Muscle of arm (tissue), 1 donor: ENCODE measurements at regions not wholly inside any gene's neighbourhood (a gene's known extent, or its start where the extent isn't known, plus 50 kb on each side); places are given as distances from the start of the nearest gene placed in this dataset.
"Not testable (repeated sequence)": the region's sequence is repeated elsewhere in the genome, so short reads cannot be mapped to it uniquely, and the experiment has no call there.

ENCODE experiments used
- DNase-seq: peaks from one replicate; pipeline ENCODE4 v3.0.0-alpha.2; 2013

DNA sequence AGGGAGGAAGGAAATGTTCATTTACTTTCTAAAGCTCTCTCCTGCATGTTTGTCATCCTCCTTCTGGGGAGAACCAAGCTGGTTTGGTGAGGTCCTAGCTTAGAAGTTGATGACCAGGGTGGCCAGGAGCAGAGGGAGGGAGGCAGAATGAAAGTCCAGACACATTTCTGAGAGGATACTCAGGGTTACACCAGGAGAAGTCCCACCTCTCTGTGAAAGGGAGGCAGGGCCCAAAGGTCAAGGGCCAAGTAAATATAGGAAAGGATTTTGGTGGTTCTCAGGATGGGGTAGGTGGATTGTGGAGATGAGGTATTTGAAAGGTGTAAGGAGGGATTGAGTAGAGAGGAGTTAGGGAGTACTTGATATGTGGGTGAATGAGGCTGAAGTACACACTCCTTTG lies 58.0 kb upstream of the FBXO11 start:
- no peak for DNase-seq

DNA sequence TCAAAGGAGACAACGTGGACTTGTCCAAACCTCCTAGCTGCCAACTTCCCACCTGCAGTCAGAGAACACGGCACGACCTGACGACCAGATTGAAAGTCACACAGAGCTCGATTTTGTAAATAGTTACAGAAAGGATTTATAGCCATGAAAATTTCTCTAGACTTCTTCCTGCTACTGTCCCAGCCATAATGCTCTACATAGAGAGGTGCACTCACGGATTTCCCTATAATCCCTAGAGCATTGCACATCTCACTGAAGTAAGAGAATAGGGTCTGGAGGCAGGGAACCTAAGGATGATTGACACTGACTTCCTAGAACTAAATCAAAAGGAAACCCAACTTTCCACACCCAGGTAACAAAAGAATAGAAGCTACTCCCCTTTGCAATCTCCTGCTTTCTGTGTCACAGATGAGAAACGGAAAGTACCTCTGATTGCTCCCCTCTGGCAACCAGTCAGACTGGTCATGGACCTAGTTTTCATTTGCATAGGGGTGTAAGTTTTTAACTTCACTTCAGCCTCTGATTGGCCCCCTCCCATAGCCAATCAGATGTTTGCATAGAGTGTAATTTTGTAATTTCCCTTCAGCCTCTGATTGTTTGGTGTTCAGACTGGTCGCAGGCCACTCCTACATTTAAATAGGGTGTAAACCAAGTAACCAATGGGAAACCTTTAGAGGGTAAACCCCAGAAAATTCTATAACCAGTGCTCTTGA lies 58.6 kb upstream of the FBXO11 start:
- no peak for DNase-seq

DNA sequence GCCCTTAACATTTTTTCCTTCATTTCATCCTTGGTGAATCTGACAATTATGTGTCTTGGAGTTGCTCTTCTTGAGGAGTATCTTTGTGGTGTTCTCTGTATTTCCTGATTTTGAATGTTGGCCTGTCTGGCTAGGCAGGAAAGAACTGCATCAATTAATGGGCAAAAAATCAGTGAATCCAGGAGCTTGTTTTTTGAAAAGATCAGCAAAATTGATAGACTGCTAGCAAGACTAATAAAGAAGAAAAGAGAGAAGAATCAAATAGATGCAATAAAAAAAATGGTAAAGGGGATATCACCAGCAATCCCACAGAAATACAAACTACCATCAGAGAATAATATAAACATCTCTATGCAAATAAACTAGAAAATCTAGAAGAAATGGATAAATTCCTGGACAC lies 70.4 kb upstream of the FBXO11 start:
- not testable (repeated sequence) for DNase-seq

DNA sequence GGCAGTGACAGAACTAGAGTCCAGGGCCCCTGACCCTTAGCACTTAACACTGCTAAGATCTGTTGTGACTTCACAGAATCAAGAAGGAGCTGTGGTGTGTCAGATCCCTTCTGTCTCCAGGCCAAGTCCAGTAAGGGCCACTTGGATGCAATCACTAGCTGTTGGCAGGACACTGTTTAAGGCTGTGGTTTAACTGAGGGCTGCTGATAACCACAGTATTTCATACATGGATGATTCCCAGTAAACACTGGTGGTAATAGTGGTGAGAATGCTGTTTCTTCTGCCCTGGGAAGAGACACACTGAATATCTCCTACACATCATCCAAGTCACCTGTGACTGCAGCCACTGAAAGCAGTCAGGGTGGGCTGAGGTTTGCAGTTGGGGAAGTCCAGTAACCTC lies 77.7 kb upstream of the FBXO11 start:
- no peak for DNase-seq

DNA sequence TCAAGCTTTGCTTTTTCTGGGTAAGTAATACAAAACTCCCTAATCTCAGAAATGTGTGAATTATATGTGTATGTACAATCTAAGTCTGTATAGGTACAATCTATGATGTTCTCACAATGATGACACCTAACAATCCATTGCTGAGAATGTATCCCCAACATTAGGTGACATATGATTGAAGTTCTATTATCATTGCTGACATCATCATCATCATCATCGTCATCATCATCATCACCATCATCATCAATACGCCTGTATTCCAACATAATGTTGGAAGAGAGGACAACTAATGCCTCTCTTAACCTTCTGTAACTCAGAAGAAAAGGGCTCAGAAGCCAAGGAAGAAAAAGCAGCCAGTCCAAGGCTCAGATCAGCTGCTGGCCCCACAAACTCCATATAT lies 84.2 kb upstream of the FBXO11 start:
- no peak for DNase-seq

DNA sequence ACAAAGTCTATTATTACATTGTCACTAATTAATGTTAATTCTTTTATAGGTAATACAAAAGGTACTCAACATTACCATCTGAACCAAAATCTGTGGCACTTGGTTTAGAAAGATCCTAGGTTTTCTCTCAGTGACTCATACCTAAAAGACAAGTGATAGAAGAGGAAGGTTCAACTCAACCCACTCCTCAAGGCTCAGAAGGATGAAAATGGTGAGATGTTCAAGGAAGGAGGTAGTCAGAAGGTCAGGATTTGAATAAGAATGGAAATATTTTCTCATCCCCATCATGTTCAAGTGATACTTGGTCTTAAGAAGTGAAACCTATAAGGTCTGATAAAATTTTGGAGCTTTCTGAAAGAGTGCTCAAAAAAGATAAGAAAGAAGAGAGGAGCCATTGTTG lies 86.4 kb upstream of the FBXO11 start:
- no peak for DNase-seq

DNA sequence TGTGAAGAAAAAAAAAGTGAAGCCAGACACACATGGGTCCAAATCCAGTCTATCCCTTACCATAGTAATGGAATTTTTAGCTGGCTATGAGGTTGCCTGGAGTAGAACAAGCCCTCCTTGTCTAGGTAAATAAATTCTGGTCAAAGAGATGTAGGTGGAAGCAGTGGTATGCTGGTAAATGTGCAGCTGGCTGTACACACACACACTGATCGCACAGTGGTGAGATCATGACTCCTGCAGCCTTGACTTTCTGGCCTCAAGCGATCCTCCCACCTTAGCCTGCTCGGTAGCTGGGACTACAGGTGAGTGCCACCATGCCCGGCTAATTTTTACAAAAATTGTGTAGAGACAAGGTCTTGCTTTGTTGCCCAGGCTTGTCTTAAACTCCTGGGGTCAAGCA lies 90.5 kb upstream of the FBXO11 start:
- DNase-seq, result no peak

DNA sequence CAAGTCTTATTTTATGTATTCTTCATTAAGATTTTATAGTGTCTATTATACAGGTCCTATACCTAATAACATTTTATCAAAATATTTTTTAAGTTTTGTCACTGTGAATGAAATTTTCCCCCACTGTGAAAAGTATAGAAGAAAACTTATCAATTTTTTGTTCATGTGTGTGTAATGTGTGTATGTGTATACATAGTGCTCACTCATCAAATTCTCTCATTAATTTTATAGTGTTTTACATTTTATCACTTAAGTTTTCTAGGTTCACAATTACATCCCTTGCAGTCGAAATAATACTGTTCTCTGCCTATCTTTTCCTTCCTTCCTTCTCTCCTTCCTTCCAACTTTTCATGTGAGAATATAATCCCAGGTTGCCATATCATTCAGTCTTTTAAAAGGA lies 93.2 kb upstream of the FBXO11 start:
- DNase-seq, result no peak

DNA sequence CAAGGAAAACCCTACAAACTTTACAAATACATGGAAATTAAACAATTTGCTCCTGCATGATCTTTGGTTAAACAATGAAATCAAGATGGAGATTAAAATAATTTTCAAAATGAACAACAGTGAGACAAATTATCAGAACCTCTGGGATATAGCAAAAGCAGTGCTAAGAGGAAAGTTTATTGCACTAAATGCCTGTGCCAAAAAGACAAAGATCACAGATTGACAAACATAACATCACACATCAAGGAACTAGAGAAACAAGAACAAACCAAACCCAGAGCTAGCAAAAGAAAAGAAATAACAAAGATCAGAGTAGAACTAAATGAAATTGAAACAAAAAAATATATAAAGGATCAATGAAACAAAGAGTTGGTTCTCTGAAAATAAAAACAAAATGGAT lies 95.2 kb upstream of the FBXO11 start:
- DNase-seq, result no peak

DNA sequence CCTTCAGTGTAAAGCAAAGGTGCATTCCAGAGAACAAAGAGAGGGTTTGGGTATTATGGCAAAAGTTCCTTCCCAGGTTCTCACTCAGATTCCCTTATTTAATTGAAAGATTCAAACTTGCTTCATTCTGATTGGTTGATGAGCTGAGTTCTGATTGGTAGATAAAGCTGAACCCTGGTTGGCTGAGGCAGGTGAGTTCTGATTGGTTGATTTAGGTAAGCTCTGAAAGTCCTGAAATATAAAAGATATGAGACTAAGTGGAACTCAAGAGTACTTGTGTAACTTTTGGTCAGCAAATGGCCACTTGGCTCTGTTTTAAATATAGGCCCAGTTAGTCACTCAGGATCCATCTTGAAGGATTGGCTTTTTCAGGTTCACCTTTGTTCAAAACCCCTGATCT lies 99.8 kb upstream of the FBXO11 start:
- DNase-seq, result no peak

DNA sequence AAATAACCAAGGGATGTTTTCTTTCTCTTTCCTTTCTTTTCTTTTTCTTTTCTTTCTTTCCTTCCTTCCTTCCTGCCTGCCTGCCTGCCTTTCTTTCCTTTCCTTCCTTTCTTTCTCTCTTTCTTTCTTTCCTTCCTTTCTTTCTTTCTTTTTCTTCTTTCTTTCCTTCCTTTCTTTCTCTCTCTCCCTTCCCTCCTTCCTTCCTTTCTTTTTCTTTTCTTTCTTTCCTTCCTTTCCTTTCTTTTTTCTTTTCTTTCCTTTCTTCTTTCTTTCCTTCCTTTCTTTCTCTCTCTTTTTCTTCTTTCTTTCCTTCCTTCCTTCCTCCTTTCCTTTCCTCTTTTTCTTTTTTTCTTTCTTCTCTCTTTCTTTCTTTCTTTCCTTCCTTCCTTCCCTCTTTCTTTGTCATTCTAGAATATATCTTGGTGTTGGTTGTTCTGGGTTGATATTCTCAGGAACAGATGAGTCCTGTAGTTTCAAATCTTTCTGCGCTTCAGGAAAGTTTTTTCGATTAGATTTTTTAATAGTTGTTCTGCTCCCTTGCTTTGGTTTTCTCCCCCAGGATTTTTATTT lies 101.5 kb upstream of the FBXO11 start:
- no peak for DNase-seq

DNA sequence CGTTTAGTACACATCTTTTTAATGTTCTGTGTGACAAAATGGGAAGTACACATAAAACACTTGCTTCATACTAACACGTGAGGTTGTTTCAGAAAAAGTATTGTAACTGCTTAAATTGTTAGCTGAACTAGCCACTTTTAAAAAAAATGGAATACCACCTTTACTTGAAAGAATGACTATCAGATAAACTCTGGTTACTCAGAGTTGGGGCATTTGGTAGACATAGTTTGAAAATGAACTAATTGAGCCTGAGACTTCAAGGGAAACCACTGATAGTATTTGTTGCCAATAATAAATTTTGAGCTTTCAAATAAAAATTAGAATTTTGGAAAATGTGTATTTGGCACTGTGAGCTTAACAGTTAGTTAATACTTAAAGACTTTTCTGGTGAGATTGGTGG lies 103.0 kb upstream of the FBXO11 start:
- DNase-seq, result no peak

DNA sequence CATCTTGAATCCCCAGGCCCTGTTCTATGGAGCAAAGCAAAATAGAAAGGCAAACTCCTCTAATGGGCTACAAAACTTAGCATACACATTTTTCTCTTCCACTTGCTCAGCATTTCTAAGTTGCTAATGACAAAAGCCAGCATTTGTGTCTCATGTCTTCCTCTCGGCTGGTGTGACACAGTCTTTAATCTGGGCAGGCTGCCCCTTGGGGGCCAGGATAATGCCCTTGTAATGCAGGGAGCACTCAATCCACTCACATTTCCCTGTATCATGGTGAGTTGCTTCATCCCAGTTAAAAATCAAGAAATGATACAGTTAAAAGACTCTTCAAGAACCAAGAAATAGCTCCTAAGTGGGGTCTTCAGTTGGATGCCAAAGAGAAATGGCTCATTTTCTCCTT lies 109.1 kb upstream of the FBXO11 start:
- no peak for DNase-seq

DNA sequence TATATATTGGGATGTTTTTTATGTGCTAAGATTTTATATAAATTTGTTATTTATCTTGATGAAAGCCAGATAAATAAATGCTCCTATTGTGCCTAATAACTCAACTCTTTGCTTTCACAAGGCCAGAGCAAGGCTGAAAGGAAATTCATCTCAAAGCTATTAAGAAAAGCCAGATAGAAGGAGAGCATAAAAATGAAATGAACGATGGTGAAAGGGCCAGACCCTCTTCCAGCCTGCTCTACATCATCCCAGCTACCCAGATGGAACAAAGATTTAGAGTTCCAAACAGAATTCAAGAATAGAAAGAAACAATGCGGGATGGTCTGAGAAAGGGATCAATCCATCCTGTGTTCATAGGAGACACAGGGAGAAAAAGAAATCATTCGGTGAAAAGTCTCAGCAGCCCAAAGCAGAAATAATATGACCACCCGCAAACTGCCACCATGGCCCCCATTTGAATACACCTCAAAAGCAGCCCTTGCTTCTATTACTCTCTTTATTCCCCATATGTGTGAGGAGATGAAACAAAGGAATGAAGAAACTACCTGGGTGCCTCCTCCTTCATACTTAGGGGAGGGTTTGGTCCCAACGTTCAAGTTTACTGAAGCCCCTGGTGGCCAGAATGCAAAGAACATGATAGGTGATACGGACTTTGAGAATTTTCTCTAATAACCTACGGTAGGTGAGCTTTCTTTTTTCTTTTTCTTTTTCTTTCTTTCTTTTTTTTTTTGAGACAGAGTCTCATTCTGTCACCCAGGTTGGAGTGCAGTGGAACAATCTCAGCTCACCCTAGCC lies 110.1 kb upstream of the FBXO11 start:
- DNase-seq, result no peak

DNA sequence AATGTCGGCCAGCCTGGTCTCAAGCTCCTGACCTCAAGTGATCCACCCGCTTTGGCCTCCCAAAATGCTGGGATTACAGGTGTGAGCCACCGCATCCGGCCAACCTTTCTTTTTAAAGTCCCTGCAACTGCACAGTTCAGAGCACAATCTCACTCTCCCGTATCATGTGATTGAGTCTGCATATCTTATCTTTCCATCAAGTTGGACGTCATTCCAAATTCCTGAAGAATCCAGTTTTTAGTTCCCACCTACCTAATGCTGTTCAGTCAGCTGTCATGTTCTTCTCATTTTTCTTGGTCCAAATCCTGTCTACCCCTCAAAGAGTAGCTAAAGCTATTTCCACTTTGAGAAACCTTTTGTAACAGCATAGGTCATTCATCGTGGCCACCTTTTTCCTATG lies 110.8 kb upstream of the FBXO11 start:
- DNase-seq, result no peak

DNA sequence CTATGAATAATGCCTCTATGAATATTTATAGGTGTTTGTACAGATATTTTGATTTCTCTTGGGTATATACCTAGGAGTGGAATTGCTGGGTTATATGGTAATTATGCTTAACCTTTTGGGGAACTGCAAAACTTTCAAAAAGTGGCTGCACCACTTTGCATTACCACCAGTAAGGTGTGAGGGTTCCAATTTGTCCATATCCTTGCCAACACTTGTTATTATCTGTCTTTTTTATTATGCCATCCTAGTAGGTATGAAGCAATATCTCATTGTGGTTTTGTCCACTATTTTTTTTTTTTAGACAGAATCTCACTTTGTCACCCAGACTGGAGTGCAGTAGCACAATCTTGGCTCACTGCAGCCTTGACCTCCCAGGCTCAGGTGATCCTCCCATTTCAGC lies 112.2 kb upstream of the FBXO11 start:
- DNase-seq, result no peak

DNA sequence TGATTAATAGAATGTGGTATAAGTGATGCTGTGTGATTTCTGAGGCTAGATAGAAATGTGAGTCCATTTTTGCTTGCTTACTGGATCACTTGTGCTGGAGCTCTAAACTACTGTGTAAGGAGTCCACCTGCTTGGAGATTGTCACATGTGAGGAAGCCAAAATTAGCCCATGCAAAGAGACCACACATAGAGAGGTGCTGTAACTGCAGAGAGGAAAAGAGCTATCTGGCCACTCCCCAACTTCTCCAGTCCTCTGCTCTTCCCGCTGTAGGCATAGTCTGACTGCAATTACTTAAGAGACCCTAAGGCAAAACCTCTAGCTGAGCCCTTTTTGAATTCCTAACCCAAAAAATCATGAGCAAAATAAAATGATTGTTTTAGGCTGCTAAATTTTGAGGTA lies 120.6 kb upstream of the FBXO11 start:
- no peak for DNase-seq

DNA sequence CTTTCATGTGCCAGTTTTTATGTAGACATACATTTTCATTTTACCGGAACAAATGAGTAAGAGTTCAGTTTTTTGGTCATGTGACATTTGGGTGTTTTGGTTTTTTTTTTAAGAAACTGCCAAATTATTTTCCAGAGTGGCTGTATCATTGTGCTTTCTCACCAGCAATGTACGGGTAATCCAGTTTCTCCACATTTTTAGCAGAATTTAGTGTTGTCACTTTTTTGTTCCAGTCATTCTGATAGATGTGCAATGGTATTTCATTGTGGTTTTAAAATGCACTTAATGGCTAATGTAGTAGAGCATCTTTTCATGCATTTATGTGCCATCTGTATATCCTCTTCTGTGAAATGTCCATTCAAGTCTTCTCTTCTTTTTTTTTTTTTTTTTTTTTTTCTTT lies 126.5 kb upstream of the FBXO11 start:
- no peak for DNase-seq

DNA sequence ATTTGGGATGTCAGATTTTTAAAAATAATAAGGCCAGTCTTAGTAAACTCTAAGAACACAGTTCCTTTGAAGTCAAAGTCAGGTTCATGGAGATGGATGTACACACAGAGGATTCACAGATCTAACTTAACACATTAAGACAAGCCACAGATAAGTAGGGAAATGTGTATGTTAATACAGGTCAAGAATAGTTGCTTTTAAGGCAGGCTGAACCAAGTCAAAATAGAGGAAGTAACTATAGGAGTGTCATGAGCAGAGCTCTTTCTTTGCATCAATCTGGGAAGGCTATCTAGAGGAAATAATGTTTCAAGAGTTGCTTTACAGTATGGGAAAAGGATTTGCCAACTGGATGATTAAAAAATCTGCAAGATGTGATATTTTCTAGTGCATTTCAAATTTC lies 128.0 kb upstream of the FBXO11 start:
- no peak for DNase-seq

DNA sequence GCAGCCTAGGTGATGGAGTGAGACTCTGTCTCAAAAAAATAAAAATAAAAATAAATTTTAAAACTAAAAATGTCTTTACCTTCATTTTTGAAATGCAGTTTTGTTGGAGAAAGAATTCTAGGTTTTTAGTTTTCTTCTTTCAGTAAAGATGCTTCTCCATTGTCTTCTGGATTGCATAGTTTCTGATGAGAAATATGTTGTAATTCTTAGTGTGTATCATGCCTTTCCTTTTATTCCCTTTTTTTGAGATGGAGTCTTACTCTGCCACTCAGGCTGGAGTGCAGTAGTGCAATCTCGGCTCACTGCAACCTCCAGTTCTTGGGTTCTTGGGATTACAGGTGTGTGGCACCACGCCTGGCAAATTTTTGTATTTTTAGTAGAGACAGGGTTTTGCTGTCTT lies 130.0 kb upstream of the FBXO11 start:
- no peak for DNase-seq

DNA sequence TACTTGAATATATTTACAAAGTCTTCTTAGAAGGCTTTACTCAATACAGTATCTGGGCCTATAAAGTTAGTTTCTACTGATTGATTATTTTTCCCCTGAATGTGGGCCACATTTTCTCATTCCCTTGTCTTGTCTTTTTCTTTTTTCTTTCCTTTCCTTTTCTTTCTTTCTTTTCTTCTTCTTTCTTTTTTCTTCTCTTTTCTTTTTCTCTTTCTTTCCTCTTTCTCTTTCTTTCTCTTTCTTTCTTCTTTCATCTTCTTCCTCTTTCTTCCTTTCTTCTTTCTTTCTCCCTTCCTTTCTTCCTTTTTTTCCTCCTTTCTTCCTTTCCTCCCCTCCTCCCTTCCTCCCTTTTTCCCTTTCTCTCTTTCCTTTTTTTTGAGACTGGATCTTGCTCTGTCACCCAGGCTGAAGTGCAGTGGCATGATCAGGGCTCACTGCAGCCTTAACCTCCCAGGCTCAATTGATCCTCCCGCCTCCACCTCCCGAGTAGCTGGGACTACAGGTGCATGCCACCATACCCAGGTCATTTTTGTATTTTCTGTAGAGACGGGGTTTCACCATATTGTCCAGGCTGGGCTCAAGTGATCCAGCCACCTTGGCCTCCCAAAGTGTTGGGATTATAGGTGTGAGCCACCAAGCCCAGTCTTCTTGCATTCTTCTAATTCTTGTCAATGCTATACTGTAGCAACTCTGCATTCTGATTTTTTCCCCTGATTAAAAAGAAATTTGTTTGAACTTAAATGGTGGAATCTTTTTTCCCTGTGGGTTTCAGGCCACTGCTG lies 133.1 kb upstream of the FBXO11 start:
- no peak for DNase-seq

DNA sequence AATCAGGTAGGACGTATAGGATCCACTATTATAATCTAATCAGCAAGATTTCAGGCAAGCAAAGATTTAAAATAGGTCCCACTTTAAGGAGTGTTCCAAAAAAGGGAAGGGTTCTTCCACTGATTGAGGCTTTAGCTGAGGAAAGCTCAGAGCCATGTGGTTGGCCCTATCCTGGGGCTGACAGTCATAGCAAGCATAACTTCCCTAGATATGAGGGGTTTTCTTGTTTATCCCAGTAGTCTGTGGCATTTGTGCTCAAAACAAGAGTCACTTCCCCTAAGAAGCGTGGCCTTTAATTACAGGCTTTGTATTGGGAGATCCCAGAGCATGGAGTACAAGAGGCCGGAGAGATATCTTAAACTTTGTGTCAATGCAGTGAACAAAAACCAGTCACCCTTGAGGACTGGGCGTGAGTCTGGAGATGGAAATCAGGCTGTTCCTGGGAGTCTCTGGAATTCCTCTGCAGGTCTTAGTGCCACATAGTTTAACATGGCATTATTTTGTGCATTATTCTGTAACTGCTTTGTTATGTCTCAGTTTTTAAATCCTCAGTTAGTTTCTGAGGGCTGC lies 136.9 kb upstream of the FBXO11 start:
- DNase-seq, result no peak
